Glomerular visceral epithelial cell (primary cell): ENCODE measurements at regions not wholly inside any gene's neighbourhood (a gene's known extent, or its start where the extent isn't known, plus 50 kb on each side); places are given as distances from the start of the nearest gene placed in this dataset.

Experiments
- DNase-seq: peaks from one replicate; pipeline ENCODE4 v3.0.0-alpha.2; 2016; ENCODE audit errors: extremely low spot score

- no peak for DNase-seq
Measured at GRCh38 chr20:56800088-56800487, 171.0 kb downstream of the TFAP2C start.

GRCh38 chr20:56801971-56802755 lies 173.1 kb downstream of the TFAP2C start:
- no peak for DNase-seq

GRCh38 chr20:56802805-56803204 lies 173.7 kb downstream of the TFAP2C start:
- no peak for DNase-seq

- no peak for DNase-seq
Measured at GRCh38 chr20:56805313-56805712, 176.2 kb downstream of the TFAP2C start.

- no peak for DNase-seq
Measured at GRCh38 chr20:56805966-56806365, 176.9 kb downstream of the TFAP2C start.

GRCh38 chr20:56806952-56807517 lies 177.9 kb downstream of the TFAP2C start:
- DNase-seq, result no peak

GRCh38 chr20:56808117-56808725 lies 179.1 kb downstream of the TFAP2C start:
- DNase-seq, result no peak

GRCh38 chr20:56808732-56809131 lies 179.6 kb downstream of the TFAP2C start:
- no peak for DNase-seq

- DNase-seq, result no peak
Measured at GRCh38 chr20:56809668-56810067, 180.6 kb downstream of the TFAP2C start.

- DNase-seq, result no peak
Measured at GRCh38 chr20:56810141-56810540, 181.0 kb downstream of the TFAP2C start.

- DNase-seq, result no peak
Measured at GRCh38 chr20:56815796-56816195, 186.7 kb downstream of the TFAP2C start.

- DNase-seq, result no peak
Measured at GRCh38 chr20:56816349-56816748, 187.2 kb downstream of the TFAP2C start.

- DNase-seq, result no peak
Measured at GRCh38 chr20:56817780-56818675, 188.9 kb downstream of the TFAP2C start.

GRCh38 chr20:56820984-56821383 lies 191.9 kb downstream of the TFAP2C start:
- DNase-seq, result no peak

GRCh38 chr20:56826306-56826704 lies 197.2 kb downstream of the TFAP2C start:
- DNase-seq, result no peak

GRCh38 chr20:56826705-56827665 lies 197.9 kb downstream of the TFAP2C start:
- DNase-seq, result no peak

- no peak for DNase-seq
Measured at GRCh38 chr20:56827763-56828162, 198.7 kb downstream of the TFAP2C start.

GRCh38 chr20:56828402-56828801 lies 199.3 kb downstream of the TFAP2C start:
- no peak for DNase-seq

- no peak for DNase-seq
Measured at GRCh38 chr20:56829788-56830385, 200.8 kb downstream of the TFAP2C start.

- DNase-seq, result no peak
Measured at GRCh38 chr20:56831795-56832194, 202.7 kb downstream of the TFAP2C start.

GRCh38 chr20:56833427-56833826 lies 204.3 kb downstream of the TFAP2C start:
- no peak for DNase-seq
